GM12878 (cell line): ENCODE measurements at regions not wholly inside any gene's neighbourhood (a gene's known extent, or its start where the extent isn't known, plus 50 kb on each side); places are given as distances from the start of the nearest gene placed in this dataset.

Experiments
- MTA2 ChIP-seq: fragments of 450-650 bp; IDR thresholded peaks from 2 replicates; pipeline ENCODE4 v1.6.1; 2016; ENCODE audit warnings: low read depth, mild to moderate bottlenecking, moderate library complexity
- POLR2A ChIP-seq: IDR thresholded peaks from 2 replicates; pipeline ENCODE4 v1.6.1; 2011; ENCODE audit warnings: low read depth, mild to moderate bottlenecking, low read length
- ZSCAN29 ChIP-seq: fragments of 450-650 bp; IDR thresholded peaks from 2 replicates; pipeline ENCODE4 v1.6.1; 2017; ENCODE audit warnings: mild to moderate bottlenecking, moderate library complexity
- TF ChIP-seq, protein P1 (sequence below), 3 experiments: IDR thresholded peaks in 2 of 3; conservative IDR thresholded peaks in 1 of 3; 2 replicates each; pipeline ENCODE4 v1.5.1; 2011; ENCODE audit warnings: low read depth in 3 of 3, low read length in 3 of 3, mild to moderate bottlenecking in 3 of 3, control low read depth in 2 of 3, moderate library complexity in 2 of 3, inconsistent platforms in 1 of 3, mixed read lengths in 1 of 3; ENCODE audit not compliant: control insufficient read depth in 2 of 3, insufficient read depth in 1 of 3; ENCODE audit errors: extremely low read depth in 1 of 3

GRCh38 chr13:73955977-73956500, 178.2 kb downstream of the KLF12 start:
- no peak for TF ChIP-seq ZSCAN29
- TF ChIP-seq POLR2A = no peak
- TF ChIP-seq, protein P1, sequence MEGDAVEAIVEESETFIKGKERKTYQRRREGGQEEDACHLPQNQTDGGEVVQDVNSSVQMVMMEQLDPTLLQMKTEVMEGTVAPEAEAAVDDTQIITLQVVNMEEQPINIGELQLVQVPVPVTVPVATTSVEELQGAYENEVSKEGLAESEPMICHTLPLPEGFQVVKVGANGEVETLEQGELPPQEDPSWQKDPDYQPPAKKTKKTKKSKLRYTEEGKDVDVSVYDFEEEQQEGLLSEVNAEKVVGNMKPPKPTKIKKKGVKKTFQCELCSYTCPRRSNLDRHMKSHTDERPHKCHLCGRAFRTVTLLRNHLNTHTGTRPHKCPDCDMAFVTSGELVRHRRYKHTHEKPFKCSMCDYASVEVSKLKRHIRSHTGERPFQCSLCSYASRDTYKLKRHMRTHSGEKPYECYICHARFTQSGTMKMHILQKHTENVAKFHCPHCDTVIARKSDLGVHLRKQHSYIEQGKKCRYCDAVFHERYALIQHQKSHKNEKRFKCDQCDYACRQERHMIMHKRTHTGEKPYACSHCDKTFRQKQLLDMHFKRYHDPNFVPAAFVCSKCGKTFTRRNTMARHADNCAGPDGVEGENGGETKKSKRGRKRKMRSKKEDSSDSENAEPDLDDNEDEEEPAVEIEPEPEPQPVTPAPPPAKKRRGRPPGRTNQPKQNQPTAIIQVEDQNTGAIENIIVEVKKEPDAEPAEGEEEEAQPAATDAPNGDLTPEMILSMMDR (IDR thresholded peaks at IDR 0.05 in 2 of 3, conservative IDR thresholded peaks at IDR 0.05 in 1 of 3; ENCODE audit: control insufficient read depth in 2 of 3, extremely low read depth in 1 of 3, insufficient read depth in 1 of 3, low read depth in 3 of 3, low read length in 3 of 3) = no peak
- no peak for TF ChIP-seq MTA2
